HG03108 (cell line): ENCODE measurements at regions not wholly inside any gene's neighbourhood (a gene's known extent, or its start where the extent isn't known, plus 50 kb on each side); places are given as distances from the start of the nearest gene placed in this dataset.

Experiments
- ATAC-seq: cut with Tn5 transposase; IDR thresholded peaks from one replicate; pipeline ENCODE4 v1.9.1; 2021; ENCODE audit warnings: moderate library complexity; ENCODE audit not compliant: unreplicated experiment

DNA sequence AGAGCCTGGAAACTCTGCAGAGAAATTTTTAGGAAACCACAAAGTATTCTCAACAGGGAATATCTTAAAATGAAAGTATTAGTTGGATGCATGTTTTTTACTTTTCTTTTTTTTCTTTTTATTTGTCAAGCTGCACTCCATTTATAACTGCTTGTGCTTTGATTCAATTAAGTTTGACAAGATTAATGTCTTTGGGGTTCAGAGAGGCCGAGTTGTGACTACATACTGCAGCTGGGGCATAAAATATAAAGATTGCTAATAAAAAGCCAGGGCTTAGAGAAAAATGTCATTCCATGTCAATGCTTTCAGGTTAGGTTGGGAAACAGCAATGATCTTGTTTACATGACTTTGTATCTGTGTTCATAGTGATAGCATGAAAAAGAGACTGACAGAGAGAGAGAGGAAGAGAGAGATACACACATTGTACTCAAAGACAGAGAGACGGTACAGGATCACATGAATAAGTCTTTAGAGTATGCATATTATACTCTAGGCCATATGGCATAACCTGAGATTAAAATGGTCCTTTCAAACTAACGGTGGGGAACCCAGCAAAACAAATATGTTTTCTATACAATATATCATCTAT is 1022.3 kb upstream of the CNTNAP5 start:
- ATAC-seq = no peak

DNA sequence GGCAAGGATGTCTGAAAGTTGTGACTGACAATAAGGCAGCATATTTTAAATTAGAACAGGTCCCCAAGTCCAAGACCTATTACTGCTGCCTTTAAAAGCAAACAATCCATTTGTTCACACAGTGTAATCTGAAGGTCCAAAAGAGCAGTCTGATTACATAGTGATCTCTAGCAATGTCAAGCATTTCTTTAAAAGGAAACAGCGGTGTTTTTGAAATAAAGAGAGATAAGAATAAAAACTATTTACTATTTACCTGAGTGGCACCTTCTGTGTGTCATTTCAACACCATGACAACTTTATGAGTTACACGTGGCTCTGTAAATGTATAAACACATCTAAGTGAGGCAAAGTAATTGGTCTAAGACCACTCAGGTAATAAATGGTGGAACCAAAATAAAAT is 1009.9 kb upstream of the CNTNAP5 start:
- ATAC-seq = no peak

DNA sequence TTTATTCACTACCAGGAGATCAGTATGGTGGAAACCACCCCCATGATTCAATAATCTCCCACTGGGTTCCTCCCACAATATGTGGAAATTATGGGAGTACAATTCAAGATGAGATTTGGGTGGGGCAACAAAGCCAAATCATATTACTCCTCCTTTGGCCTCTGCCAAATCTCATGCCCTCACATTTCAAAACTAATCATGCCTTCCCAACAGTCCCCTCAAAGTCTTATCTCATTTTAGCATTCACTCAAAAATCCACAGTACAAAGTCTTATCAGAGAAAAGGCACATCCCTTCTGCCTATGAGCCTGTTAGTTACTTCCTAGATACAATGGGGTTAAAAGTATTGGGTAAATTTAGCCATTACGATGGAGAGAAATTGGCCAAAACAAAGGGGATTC is 989.5 kb upstream of the CNTNAP5 start:
- no peak for ATAC-seq

DNA sequence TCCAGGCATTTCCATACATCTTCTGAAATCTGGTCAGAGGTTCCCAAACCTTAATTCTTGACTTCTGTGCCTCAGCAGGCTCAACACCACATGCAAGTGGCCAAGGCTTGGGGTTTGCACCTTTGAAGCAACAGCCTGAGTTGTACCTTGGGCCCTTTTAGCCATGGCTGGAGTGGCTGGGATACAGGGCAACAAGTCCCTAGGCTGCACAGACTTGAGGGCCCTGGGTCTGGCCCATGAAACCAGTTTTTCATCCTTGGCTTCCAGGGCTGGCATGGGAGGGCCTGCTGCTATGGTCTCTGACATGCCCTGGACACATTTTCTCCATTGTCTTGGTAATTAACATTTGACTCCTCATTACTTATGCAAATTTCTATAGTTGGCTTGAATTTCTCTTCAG is 988.8 kb upstream of the CNTNAP5 start:
- ATAC-seq = no peak

DNA sequence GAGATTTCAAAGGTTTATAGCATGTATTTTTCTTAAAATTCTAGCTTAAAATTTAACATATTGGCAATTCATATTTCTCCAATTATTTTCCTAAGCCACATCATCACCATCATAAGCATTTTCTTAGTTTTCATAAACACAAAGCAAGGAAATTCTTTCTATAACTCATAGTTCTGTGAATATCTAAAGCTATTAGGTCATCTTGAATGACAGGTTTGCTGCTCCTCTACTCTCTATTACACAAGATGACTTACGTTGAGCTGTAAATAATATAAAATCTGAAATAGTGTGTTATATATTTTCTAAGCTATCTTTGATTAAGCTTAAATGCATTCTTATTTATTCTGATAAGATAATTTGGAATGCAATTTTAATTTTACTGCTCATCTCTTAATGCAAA is 984.6 kb upstream of the CNTNAP5 start:
- ATAC-seq = no peak

DNA sequence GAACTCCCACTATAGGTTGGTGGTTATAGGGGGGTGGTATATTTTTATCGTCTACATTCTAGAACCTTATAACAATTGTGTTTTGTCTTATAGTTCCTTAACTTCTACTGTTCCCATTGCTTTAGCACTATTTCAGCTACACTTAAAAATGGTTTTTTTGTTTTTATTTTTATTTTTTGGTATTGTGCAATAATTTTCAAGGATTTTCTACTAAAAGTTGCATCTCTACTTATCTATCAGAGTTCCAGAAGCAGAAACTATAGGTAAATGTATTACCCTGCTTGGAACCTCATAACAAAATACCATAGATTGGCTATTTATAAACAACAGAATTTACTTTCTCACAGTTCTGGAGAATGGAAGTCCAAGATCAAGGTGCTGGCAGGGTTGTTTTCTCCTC is 981.6 kb upstream of the CNTNAP5 start:
- ATAC-seq = no peak

DNA sequence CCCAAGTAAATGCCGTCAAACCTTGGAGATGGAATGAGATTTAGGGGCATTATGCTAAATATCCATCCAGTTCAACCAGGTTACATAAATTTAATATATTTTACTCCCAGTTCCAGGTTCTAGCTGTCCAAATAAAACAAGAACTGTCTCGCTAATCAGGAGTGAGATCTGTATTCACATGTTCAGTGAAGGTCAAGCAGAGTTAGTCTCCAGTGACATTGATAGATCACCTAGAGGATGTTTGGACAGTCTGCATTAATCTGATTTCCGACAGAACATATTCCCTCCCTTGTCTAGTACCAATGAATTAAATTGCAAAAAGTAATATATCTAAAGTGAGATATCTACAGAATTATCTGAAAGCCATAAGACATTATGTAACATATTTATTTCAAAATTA is 979.4 kb upstream of the CNTNAP5 start:
- no peak for ATAC-seq

DNA sequence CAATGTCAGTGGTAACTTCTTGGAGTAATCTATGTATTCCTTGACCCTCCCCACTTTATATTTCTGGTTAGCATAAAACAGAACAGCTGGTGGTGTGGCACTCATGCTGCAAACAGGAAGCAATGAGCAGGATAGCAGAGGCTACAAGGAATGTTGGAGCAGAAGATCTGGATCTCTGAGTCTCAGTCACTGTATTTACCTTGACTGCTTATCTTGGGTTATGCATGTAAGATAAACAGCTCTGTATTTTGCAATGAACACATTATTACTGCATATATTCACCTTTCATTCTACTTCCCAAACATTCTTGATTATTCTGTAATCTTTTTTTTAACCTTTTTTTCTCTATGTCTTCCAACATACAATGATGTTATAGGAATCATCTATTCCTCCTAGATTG is 977.9 kb upstream of the CNTNAP5 start:
- ATAC-seq = no peak

DNA sequence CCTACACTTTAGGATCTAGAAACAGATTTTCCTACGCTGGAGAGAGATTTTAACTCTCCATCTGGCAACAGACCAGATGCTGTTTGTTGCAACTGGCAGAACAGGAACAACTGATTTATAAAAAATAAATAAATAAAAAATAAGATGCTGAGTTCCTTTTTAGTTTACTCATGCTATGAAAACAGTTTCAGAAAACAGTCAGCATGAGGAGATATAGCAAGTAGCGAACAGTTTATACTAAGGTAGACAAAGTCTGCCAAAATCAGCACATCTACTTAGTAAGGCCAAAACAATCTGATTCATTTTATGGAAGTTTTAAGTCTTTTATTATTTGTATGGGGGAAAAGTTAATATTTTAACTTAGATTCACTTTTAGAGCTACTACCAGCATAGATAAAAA is 974.0 kb upstream of the CNTNAP5 start:
- ATAC-seq = no peak

DNA sequence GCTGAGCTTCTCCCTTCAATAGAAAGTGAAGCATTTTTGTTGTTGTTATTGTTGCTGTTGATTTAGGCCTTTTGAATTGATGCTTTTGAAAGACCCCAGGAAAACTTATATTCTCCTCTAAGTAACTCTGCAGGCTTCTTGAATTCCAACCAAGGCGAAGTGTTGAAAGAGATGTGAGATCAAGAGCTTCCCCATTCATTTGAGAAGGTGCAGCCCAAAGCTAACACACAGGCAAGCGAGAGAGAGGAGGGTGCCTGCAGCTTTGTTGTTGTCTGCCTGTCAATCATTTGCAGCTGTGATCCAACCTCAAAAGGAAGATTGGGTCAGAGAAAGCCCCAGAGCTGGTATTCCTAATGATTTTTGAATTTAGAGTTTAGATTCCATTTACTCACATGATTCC is 963.6 kb upstream of the CNTNAP5 start:
- no peak for ATAC-seq

DNA sequence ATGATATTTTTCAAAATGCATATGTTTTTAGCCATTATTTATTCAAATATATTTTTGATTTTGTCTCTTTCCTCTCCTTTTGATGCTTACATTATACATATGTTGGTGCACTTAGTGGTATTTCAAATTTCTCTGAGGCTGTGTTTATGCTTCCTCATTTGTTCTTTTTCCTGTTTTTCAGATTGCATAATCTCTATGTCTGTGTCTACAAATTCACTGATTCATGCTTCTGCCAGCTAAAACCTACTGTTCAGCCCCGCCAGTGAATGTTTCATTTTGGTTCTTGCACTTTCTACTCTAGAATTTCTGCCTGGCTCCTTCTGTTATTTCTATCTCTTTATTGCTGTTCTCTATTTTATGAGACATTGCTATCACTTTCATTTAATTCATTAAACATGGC is 951.7 kb upstream of the CNTNAP5 start:
- no peak for ATAC-seq

DNA sequence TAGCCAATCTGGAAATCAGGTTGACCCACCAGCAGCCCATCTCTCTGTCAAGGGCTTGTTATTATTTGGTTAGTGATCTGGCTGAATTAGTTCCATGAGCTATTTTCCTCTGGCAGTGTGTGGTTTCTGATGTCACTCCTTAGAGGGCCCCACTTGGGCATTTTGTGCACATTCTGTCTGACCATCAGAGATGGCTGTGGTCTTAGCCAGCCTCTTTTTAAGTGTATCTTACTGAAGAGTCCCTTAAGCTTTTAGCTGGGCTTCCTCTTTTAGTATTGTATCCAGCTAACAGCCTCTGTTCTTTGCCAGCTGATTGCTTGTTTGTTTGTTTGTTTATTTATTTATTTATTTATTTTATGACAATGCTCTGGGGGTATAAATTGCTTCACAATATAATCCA is 951.1 kb upstream of the CNTNAP5 start:
- ATAC-seq = no peak

DNA sequence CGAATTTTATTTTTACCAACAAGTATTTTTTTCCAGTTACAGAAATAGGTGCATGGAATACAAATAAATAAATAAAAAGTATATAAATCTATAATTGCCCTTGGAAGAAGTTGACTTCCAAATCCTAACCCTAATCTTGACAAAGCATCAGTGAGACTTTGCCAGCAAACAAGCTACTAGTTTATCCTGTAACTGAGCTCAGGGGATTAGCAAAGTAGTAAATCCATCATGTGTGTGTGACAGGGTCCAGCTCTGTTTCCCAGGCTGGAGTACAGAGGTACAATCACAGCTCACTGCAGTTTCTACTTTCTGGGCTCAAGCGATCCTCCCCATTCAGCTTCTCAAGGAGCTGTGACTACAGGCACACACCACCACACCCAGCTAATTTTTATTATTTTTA is 948.0 kb upstream of the CNTNAP5 start:
- ATAC-seq = no peak

DNA sequence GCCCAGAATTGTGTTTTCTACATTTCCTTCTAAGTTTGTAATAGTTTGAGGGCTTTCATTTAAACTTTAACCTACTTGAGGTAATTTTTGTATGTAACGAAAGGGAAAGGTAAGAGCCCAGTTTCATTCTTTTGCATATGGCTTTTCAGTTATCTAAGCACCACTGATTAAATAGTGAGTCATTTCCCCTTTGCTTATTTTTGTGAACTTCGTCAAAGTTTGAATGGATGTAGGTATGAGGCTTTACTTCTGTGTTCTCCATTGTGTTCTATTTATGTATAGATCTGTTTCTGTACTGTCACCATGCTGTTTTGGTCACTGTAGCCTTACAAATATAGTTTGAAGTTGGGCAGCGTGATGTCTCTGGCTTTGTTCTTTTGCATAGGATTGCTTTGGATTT is 944.8 kb upstream of the CNTNAP5 start:
- ATAC-seq = no peak

DNA sequence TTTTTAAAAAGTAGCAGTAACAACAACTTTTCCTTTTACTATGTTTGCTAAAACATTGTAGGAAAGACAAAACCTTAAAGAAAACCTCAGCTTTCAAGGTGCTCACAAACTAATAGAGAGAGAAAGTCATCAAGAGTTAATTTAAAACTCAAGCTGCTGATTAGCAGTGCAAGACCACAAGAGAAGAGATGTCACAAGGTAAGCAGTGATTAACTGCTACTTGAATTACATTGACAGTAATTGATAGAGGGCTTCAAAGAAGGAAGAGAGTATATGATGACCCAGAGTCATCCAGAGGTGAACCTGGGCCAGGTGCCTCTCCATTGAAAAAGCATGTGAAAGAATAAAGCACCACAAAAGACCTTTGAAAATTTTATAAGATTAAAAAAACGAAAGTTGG is 939.6 kb upstream of the CNTNAP5 start:
- no peak for ATAC-seq

DNA sequence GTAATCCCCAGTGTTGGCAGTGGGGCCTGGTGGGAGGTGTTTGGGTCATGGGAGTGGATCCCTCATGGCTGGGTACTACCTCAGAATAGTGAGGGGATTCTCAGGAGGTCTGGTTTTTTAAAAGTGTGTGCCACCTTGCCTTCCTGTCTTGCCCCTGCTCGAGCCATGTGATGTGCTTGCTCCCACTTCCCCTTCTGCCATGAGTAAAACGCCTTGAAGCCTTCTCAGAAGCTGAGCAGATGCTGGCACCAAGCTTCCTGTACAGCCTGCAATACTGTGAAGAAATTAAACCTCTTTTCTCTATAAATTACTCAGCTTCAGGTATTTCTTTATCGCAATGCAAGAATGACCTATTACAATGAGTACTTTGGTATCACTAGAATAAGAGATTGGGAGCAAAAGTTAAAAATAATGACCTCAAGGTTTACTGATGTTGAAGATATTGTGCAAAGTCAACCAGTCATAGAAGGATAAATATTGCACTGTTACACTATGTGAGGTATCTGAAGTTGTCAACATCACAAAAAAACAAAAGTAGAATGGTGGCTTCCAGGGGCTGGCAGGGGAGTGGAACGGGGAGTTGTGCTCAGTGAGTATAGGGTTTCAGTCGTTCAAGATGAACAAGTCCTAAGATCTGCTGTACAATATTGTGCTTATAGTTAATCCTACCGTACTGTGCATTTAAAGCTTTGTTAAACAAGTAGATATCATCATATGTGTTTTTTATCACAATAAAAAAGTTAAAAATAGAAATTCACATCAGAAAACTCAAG is 938.3 kb upstream of the CNTNAP5 start:
- no peak for ATAC-seq

DNA sequence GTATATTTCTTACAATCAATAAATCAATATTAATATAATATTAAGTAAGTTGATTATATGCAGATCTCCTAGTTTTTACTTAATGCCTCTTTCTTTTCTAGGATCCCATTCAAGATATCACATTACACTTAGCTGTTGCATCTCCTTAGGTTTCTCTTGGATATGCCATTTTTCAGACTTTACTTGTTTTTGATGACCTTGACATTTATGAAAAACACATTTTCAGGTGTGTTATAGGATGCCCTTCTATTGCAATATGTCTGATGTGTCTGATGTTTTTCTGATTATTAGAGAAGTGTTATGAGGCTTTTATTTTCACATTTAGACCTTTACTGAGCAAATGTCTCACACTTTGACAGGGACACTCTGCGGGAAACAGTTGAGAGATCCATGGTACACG is 933.6 kb upstream of the CNTNAP5 start:
- ATAC-seq = no peak

DNA sequence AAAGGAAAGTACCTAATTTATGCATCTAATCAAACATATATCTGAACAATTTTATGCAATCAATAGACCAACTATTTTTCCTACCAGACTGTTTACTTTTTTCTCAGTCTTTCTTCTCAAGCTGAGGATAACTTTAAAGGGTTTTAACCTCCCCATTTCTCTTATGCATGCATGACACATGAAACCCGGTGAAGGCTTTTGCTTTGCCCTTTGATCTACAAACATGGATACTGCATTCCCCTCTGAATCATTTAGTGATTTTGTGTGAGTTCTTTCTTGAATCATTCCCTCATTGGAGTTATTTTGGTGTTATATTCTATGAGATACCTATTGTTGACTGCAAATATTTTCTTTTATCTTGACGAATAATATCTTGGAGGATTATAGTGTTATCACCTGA is 931.9 kb upstream of the CNTNAP5 start:
- ATAC-seq = no peak

DNA sequence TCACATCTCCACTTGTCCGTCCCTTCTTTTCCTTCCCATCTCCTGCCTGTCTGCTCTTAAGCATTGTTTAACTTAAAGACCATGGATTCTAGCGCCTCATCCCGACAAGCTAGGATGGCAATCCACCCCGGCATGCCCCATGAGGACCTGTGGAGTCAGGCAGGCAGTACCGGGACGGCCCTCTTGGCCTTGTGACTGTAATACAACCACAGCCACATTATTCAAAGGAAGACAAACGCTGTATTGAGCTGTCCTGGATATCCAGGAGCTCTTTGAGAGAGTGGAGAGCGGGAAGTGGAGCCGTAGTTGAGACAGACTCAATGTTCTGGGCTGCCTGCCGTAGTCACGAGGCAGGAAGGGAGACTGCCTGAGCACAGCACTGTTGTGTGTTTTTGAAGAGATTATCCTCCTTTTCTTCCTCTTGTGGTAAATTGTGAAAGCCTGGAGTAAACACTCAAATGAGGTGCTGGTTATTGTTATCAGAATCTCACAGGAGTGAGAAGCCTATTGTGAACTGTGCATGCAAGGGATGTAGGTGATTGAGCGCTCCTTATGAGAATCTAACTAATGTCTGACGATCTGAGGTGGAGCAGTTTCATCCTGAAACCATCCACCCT is 929.8 kb upstream of the CNTNAP5 start:
- ATAC-seq = no peak

DNA sequence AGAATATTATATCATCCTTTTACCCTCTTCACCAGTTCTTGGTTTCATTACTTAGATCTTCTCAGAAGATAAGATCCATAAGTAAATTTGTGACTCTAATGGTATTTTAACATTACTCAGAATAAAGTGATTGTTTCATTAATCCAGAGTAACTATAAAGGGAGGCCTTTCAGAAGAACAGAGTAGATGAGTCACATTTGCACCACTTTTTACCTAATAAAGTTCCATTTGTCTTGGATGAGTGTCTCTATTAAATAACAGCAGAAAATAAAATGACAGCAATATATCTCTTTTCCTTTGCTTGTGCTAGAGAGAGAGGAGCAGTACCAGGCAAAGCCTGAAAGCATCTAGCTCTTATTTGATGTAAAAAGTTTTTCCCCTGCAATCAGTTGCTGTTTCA is 926.5 kb upstream of the CNTNAP5 start:
- ATAC-seq = no peak

DNA sequence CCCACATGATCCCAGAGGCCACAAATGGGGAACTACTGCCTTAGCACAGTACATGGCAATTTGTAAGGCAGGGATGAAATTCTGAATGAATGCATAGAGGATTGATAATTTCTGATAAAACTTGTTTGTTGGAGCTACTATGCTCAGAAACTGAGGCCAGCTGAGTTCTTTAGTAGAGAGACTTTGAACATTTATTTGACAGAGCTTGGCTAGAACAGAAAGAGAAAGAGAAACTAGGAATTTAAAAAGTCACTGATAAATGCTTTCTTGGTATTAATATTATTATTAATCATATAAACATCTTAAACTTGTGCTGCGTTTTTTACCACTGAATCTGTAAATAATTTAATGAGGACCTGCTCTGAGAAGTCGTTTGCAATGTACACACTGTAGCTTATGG is 923.7 kb upstream of the CNTNAP5 start:
- no peak for ATAC-seq

DNA sequence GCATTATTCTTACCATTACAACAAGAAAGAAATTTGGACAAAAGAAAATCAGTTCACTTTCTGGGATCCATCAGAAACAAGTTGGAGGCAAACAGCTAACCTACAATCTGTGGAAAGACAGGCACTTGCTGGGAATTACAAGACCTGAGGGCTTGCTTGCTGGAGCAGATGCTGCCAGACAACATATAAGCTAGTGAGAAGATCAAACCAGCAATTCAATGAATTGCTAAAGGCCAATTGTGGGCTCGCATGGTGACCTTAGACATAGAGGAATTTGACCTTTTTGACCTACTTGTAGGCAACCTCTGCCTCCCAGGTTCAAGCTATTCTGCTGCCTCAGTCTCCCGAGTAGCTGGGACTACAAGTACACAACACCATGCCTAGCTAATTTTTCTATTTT is 921.2 kb upstream of the CNTNAP5 start:
- no peak for ATAC-seq

DNA sequence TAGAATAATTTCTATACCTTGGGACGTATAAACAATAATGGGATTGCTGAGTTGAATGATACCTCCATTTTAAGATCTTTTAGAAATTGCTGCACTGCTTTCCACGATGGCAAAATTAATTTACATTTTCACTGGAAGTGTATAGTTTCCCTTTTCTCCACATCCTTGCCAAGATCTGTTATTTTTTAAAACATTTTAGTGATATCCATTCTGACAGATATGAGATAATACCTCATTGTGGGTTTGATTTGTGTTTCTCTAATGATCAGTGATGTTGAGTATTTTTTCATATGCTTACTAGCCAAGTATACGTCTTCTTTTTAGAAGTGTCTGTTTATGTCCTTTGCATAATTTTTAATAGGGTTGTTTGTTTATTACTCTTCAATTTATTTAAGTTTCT is 908.5 kb upstream of the CNTNAP5 start:
- no peak for ATAC-seq
